GM19043 (cell line): ENCODE measurements at regions not wholly inside any gene's neighbourhood (a gene's known extent, or its start where the extent isn't known, plus 50 kb on each side); places are given as distances from the start of the nearest gene placed in this dataset.

Source experiments
- ATAC-seq: cut with Tn5 transposase; IDR thresholded peaks from one replicate; pipeline ENCODE4 v1.9.1; 2021; ENCODE audit warnings: low read depth; ENCODE audit not compliant: unreplicated experiment

GRCh38 chr21:35142036-35142815 is 93.1 kb upstream of the RUNX1 start:
- no peak for ATAC-seq

GRCh38 chr21:35139382-35139715 is 90.2 kb upstream of the RUNX1 start:
- no peak for ATAC-seq

- no peak for ATAC-seq
These were observed 89.7 kb upstream of the RUNX1 start for GRCh38 chr21:35138665-35139381.

GRCh38 chr21:35136586-35137219 is 87.6 kb upstream of the RUNX1 start:
- ATAC-seq = no peak

- ATAC-seq = no peak
These were observed 87.0 kb upstream of the RUNX1 start for GRCh38 chr21:35136106-35136505.

GRCh38 chr21:35135481-35135880 is 86.4 kb upstream of the RUNX1 start:
- ATAC-seq = no peak

- ATAC-seq = no peak
These were observed 85.2 kb upstream of the RUNX1 start for GRCh38 chr21:35134309-35134708.

- no peak for ATAC-seq
These were observed 79.4 kb upstream of the RUNX1 start for GRCh38 chr21:35128536-35128935.

- ATAC-seq = no peak
These were observed 78.7 kb upstream of the RUNX1 start for GRCh38 chr21:35127851-35128250.

GRCh38 chr21:35127026-35127425 is 77.9 kb upstream of the RUNX1 start:
- ATAC-seq = no peak

GRCh38 chr21:35120631-35121180 is 71.6 kb upstream of the RUNX1 start:
- no peak for ATAC-seq

GRCh38 chr21:35119501-35120047 is 70.5 kb upstream of the RUNX1 start:
- ATAC-seq = no peak

- ATAC-seq = no peak
These were observed 67.7 kb upstream of the RUNX1 start for GRCh38 chr21:35116777-35117176.

GRCh38 chr21:35113064-35113463 is 64.0 kb upstream of the RUNX1 start:
- no peak for ATAC-seq

- no peak for ATAC-seq
These were observed 62.3 kb upstream of the RUNX1 start for GRCh38 chr21:35111321-35111930.

GRCh38 chr21:35108887-35109286 is 59.8 kb upstream of the RUNX1 start:
- ATAC-seq = no peak

GRCh38 chr21:35107520-35107919 is 58.4 kb upstream of the RUNX1 start:
- no peak for ATAC-seq

- ATAC-seq = no peak
These were observed 57.2 kb upstream of the RUNX1 start for GRCh38 chr21:35106246-35106835.

- no peak for ATAC-seq
These were observed 53.6 kb upstream of the RUNX1 start for GRCh38 chr21:35102488-35103371.
